ENCODE measurements at regions not wholly inside any gene's neighbourhood (a gene's known extent, or its start where the extent isn't known, plus 50 kb on each side); places are given as distances from the start of the nearest gene placed in this dataset.

GRCh38 chr4:26136615-26137014, 184.2 kb upstream of the RBPJ start (continued):
- no peak for TF ChIP-seq TCF12 (IDR thresholded peaks at IDR 0.05; ENCODE audit: low read depth, low read length)
- no peak for TF ChIP-seq GABPA (IDR thresholded peaks at IDR 0.05; ENCODE audit: borderline replicate concordance, insufficient read depth, low read length)
- no peak for TF ChIP-seq SIX5 (IDR thresholded peaks at IDR 0.05; ENCODE audit: low read depth, low read length)
- TF ChIP-seq MAFK (IDR thresholded peaks at IDR 0.05; ENCODE audit: low read depth, low read length), result no peak
- TF ChIP-seq KDM4A (IDR thresholded peaks at IDR 0.05; ENCODE audit: low read depth, low read length, severe bottlenecking), result no peak
- TF ChIP-seq CTBP2 (IDR thresholded peaks at IDR 0.05; ENCODE audit: borderline replicate concordance, insufficient read depth, insufficient read length, low read length), result no peak

All from H1 (cell line).